ENCODE measurements at regions not wholly inside any gene's neighbourhood (a gene's known extent, or its start where the extent isn't known, plus 50 kb on each side); places are given as distances from the start of the nearest gene placed in this dataset.

GRCh38 chr4:14615671-14616070 lies 386.6 kb upstream of the CPEB2 start:
- no peak overlapping the region for H3K27ac ChIP-seq (ENCODE audit: low read length)

DNA sequence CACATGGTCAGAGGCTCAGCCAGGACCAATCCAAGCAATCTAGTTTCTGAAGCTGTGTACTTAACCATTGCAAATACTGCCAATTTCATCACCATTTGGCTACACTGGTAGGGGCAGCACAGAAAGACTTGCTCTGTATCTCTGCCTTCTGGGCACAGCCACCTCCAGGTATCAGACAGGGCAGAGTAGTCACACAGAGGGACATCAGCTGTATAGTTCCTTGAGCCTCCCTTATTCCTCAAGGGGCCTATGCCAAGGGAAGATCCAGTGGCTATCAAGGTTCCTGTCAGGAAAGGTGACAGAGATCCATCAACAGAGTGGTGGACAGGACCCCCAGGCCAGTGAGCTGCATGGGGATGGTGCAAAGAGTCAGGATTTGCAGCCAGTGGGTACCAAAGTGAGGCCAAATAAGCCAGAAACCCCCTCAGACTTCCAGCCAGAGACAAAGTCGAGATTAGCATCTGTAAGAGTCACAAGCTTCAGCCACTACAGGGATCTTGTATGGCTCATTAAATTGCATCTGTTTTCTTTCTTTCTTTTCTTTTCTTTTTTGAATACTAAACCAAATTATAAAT lies 381.6 kb upstream of the CPEB2 start:
- H3F3A ChIP-seq (ENCODE audit: insufficient read depth, low read length), result no peaks in the 10 kb centered on the region
- no peak overlapping the region for H3K27ac ChIP-seq (ENCODE audit: low read length)
- H2AFZ ChIP-seq (ENCODE audit: low read length), result no peak overlapping the region
- TF ChIP-seq CTCF (IDR thresholded peaks at IDR 0.05; ENCODE audit: low read length) (no peak), EZH2 (optimal IDR thresholded peaks at IDR 0.05; ENCODE audit: low read depth, low read length) (no peak), EZH2phosphoT487 (IDR thresholded peaks at IDR 0.05; ENCODE audit: low read length) (no peak)
- no peaks in the 10 kb centered on the region for H3K36me3 ChIP-seq (replicated peaks; ENCODE audit: insufficient read depth, low read length)
- H3K9me2 ChIP-seq (replicated peaks; ENCODE audit: insufficient read depth, low read length), result no peaks in the 10 kb centered on the region
- H3K4me2 ChIP-seq (ENCODE audit: low read depth, low read length), result no peak overlapping the region
- no peak for DNase-seq
- H3K27me3 ChIP-seq (replicated peaks; ENCODE audit: insufficient read depth, low read length), result no peaks in the 10 kb centered on the region
- H3K9me3 ChIP-seq (replicated peaks; ENCODE audit: insufficient read depth, low read length), result no peaks in the 10 kb centered on the region
- no peaks in the 10 kb centered on the region for H3K79me2 ChIP-seq (ENCODE audit: low read length)
- H3K9ac ChIP-seq (ENCODE audit: low read length), result no peak overlapping the region
- H3K4me1 ChIP-seq (ENCODE audit: low read length), result no peaks in the 10 kb centered on the region
- H3K4me3 ChIP-seq (ENCODE audit: low read length), result no peak overlapping the region
- H4K20me1 ChIP-seq (ENCODE audit: insufficient read depth, low read length), result no peaks in the 10 kb centered on the region

More at GRCh38 chr4:14615671-14616070, 386.6 kb upstream of the CPEB2 start:
- H3K27me3 ChIP-seq (replicated peaks; ENCODE audit: insufficient read depth, low read length), result no peaks in the 10 kb centered on the region
- H3K36me3 ChIP-seq (replicated peaks; ENCODE audit: insufficient read depth, low read length), result no peaks in the 10 kb centered on the region
- no peaks in the 10 kb centered on the region for H4K20me1 ChIP-seq (ENCODE audit: insufficient read depth, low read length)
- H3K9me2 ChIP-seq (replicated peaks; ENCODE audit: insufficient read depth, low read length), result no peaks in the 10 kb centered on the region
- H3F3A ChIP-seq (ENCODE audit: insufficient read depth, low read length), result no peaks in the 10 kb centered on the region
- TF ChIP-seq CTCF (IDR thresholded peaks at IDR 0.05; ENCODE audit: low read length), result no peak
- no peak for TF ChIP-seq EZH2phosphoT487 (IDR thresholded peaks at IDR 0.05; ENCODE audit: low read length)
- H3K9me3 ChIP-seq (replicated peaks; ENCODE audit: insufficient read depth, low read length), result no peaks in the 10 kb centered on the region
- H3K9ac ChIP-seq (ENCODE audit: low read length), result no peak overlapping the region
- no peaks in the 10 kb centered on the region for H3K4me1 ChIP-seq (ENCODE audit: low read length)
- H2AFZ ChIP-seq (ENCODE audit: low read length), result no peak overlapping the region
- H3K4me3 ChIP-seq (ENCODE audit: low read length), result no peak overlapping the region
- no peak overlapping the region for H3K4me2 ChIP-seq (ENCODE audit: low read depth, low read length)
- no peak for DNase-seq
- H3K79me2 ChIP-seq (ENCODE audit: low read length), result no peaks in the 10 kb centered on the region

DNA sequence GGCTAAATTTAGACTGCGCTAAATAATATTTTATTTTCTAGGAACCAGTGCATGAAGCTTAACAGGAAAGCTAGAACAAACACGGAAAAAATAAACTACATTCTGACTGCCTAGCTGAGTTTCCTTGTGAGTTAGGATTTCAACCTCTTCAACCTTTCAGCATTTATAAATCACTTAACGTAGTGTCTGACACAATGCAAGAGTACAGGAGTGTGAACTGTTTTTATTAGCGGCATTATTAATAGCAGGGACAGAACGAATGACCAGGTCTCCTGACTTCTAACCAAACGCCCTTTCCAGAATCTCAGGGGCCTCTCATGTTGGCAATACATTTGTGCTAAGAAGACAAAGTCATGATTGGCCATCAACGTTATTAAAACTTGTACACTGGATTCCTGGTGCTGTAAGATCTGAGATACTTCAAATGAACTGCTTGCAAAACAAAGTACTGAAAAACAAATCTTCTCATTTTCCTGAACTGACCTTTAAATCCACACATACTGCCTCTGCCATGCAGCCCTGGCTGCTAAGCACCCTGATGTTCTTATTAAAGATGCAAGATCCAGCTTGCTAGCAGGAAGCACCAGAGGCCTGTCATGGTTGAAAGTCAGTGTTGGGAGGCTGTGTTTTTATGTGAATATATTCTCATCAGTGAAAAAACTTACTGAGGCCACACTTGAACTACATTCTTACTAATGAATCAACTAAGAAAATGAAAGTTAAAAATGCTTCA lies 380.4 kb upstream of the CPEB2 start:
- Histone ChIP-seq H4K20me1 (ENCODE audit: insufficient read depth, low read length) (no peaks in the 10 kb centered on the region), H3K4me3 (ENCODE audit: low read length) (no peak overlapping the region), H3K4me1 (ENCODE audit: low read length) (no peaks in the 10 kb centered on the region), H2AFZ (ENCODE audit: low read length) (no peak overlapping the region), H3K79me2 (ENCODE audit: low read length) (no peaks in the 10 kb centered on the region), H3K9ac (ENCODE audit: low read length) (no peak overlapping the region), H3K27me3 (replicated peaks; ENCODE audit: insufficient read depth, low read length) (no peaks in the 10 kb centered on the region), H3K4me2 (ENCODE audit: low read depth, low read length) (no peak overlapping the region), H3K9me2 (replicated peaks; ENCODE audit: insufficient read depth, low read length) (no peaks in the 10 kb centered on the region), H3K9me3 (replicated peaks; ENCODE audit: insufficient read depth, low read length) (no peaks in the 10 kb centered on the region), H3K36me3 (replicated peaks; ENCODE audit: insufficient read depth, low read length) (no peaks in the 10 kb centered on the region), H3K27ac (ENCODE audit: low read length) (no peak overlapping the region), H3F3A (ENCODE audit: insufficient read depth, low read length) (no peaks in the 10 kb centered on the region)
- TF ChIP-seq EZH2 (optimal IDR thresholded peaks at IDR 0.05; ENCODE audit: low read depth, low read length) (no peak), EZH2phosphoT487 (IDR thresholded peaks at IDR 0.05; ENCODE audit: low read length) (no peak), CTCF (IDR thresholded peaks at IDR 0.05; ENCODE audit: low read length) (no peak)
- no peak for DNase-seq

Data from MM.1S (cell line).